Hepatocyte (in vitro differentiated cells): ENCODE measurements at regions not wholly inside any gene's neighbourhood (a gene's known extent, or its start where the extent isn't known, plus 50 kb on each side); places are given as distances from the start of the nearest gene placed in this dataset.

Experiments
- EZH2 ChIP-seq: fragments of 200-600 bp; sonication (generic); IDR thresholded peaks from 2 replicates; pipeline ENCODE4 v1.6.1; 2016; ENCODE audit warnings: antibody characterized with exemption, mild to moderate bottlenecking, borderline replicate concordance
- EZH2phosphoT487 ChIP-seq: fragments of 200-600 bp; sonication (generic); IDR thresholded peaks from one replicate; pipeline ENCODE4 v1.6.1; 2018; ENCODE audit warnings: antibody characterized with exemption, mild to moderate bottlenecking, low read depth, moderate library complexity; ENCODE audit not compliant: unreplicated experiment, severe bottlenecking
- TF ChIP-seq, protein P1 (sequence below): fragments of 200-600 bp; sonication (generic); IDR thresholded peaks from 2 replicates; pipeline ENCODE4 v1.5.1; 2016; ENCODE audit warnings: antibody characterized with exemption, mild to moderate bottlenecking; ENCODE audit not compliant: poor library complexity

DNA sequence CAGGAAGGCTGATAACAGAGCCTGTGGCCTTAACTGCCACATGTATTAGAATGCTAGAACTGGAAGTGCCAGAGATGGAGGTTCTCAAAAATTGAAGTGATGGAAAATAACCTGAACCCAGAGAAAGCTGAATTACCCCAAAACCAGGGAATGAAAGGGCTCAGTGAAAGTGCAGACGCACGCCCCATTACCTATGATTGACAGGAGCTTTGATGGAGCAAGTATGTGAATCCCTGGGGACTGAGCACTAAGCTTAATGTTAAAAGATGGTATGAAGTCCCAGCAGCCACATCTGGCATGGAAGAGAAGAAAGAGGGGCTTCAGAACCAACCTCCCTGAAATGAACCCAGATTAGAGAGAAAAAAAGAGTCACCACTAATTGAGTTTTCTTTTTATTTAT, 118.4 kb upstream of the FHIT start:
- TF ChIP-seq, protein P1, sequence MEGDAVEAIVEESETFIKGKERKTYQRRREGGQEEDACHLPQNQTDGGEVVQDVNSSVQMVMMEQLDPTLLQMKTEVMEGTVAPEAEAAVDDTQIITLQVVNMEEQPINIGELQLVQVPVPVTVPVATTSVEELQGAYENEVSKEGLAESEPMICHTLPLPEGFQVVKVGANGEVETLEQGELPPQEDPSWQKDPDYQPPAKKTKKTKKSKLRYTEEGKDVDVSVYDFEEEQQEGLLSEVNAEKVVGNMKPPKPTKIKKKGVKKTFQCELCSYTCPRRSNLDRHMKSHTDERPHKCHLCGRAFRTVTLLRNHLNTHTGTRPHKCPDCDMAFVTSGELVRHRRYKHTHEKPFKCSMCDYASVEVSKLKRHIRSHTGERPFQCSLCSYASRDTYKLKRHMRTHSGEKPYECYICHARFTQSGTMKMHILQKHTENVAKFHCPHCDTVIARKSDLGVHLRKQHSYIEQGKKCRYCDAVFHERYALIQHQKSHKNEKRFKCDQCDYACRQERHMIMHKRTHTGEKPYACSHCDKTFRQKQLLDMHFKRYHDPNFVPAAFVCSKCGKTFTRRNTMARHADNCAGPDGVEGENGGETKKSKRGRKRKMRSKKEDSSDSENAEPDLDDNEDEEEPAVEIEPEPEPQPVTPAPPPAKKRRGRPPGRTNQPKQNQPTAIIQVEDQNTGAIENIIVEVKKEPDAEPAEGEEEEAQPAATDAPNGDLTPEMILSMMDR: no peak
- TF ChIP-seq EZH2 (no peak), EZH2phosphoT487 (no peak)
